ENCODE measurements at regions not wholly inside any gene's neighbourhood (a gene's known extent, or its start where the extent isn't known, plus 50 kb on each side); places are given as distances from the start of the nearest gene placed in this dataset.

- TF ChIP-seq, protein P1, sequence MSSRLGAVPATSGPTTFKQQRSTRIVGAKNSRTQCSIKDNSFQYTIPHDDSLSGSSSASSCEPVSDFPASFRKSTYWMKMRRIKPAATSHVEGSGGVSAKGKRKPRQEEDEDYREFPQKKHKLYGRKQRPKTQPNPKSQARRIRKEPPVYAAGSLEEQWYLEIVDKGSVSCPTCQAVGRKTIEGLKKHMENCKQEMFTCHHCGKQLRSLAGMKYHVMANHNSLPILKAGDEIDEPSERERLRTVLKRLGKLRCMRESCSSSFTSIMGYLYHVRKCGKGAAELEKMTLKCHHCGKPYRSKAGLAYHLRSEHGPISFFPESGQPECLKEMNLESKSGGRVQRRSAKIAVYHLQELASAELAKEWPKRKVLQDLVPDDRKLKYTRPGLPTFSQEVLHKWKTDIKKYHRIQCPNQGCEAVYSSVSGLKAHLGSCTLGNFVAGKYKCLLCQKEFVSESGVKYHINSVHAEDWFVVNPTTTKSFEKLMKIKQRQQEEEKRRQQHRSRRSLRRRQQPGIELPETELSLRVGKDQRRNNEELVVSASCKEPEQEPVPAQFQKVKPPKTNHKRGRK (CRISPR knock-in tag; IDR thresholded peaks at IDR 0.05; ENCODE audit: borderline replicate concordance) = no peak
- TF ChIP-seq ZNF219 (CRISPR knock-in tag; IDR thresholded peaks at IDR 0.05; ENCODE audit: borderline replicate concordance) (no peak), ESRRA (CRISPR knock-in tag; IDR thresholded peaks at IDR 0.05; ENCODE audit: borderline replicate concordance) (no peak), ZNF121 (CRISPR knock-in tag; IDR thresholded peaks at IDR 0.05) (no peak), ZNF263 (CRISPR knock-in tag; IDR thresholded peaks at IDR 0.05; ENCODE audit: low read depth) (no peak), ATF1 (CRISPR knock-in tag; IDR thresholded peaks at IDR 0.05) (no peak), NFYB (CRISPR knock-in tag; conservative IDR thresholded peaks at IDR 0.05; ENCODE audit: low read depth) (no peak), ETV6 (CRISPR knock-in tag; IDR thresholded peaks at IDR 0.05) (no peak), EMX1 (CRISPR knock-in tag; IDR thresholded peaks at IDR 0.05) (no peak), ZNF232 (CRISPR knock-in tag; IDR thresholded peaks at IDR 0.05) (no peak), CREM (CRISPR knock-in tag; IDR thresholded peaks at IDR 0.05) (no peak), ZNF396 (CRISPR knock-in tag; IDR thresholded peaks at IDR 0.05; ENCODE audit: borderline replicate concordance) (no peak), TP53 (CRISPR knock-in tag; IDR thresholded peaks at IDR 0.05) (no peak), USF1 (CRISPR knock-in tag; IDR thresholded peaks at IDR 0.05) (no peak)
- peaks cover 4% of the 10 kb centered on the region; the same call in 1 of the 2 replicates for H3K9me3 Mint-ChIP-seq
- DNase-seq (ENCODE audit: low spot score) (no peak), ATAC-seq (no peak)
- H3K4me1 Mint-ChIP-seq = peaks cover 34% of the 10 kb centered on the region
- POLR2A ChIA-PET = no interaction called here
- no peak overlapping the region for H3K4me3 Mint-ChIP-seq
- CTCF ChIA-PET = no interaction called here
- H3K36me3 Mint-ChIP-seq = no peaks in the 10 kb centered on the region
- H3K27ac Mint-ChIP-seq = no peak overlapping the region
- peaks cover 2% of the 10 kb centered on the region; the same call in 1 of the 2 replicates for H3K27me3 Mint-ChIP-seq (ENCODE audit: low read depth)
Observed at GRCh38 chr16:66083171-66083570, 283.3 kb upstream of the CDH5 start.

GRCh38 chr16:66082424-66082823 is 284.1 kb upstream of the CDH5 start:
- ATAC-seq (no peak), DNase-seq (ENCODE audit: low spot score) (no peak)
- H3K27ac Mint-ChIP-seq = no peak overlapping the region
- H3K9me3 Mint-ChIP-seq = peaks cover 4% of the 10 kb centered on the region; the same call in 1 of the 2 replicates
- H3K4me1 Mint-ChIP-seq = peaks cover 34% of the 10 kb centered on the region
- no peaks in the 10 kb centered on the region for H3K36me3 Mint-ChIP-seq
- peaks cover 2% of the 10 kb centered on the region; the same call in 1 of the 2 replicates for H3K27me3 Mint-ChIP-seq (ENCODE audit: low read depth)
- ChIA-PET POLR2A (no interaction called here), CTCF (interaction anchor here (0.5 to 1.0 kb wide), 2 partner anchors 10 to 216 kb away, joined by 3 to 5 read pairs; no protein-coding TSS in a partner anchor)
- TF ChIP-seq GABPB1 (CRISPR knock-in tag; IDR thresholded peaks at IDR 0.05) (no peak), ZNF281 (CRISPR knock-in tag; IDR thresholded peaks at IDR 0.05) (no peak), ZNF532 (CRISPR knock-in tag; IDR thresholded peaks at IDR 0.05; ENCODE audit: borderline replicate concordance) (no peak), E2F5 (CRISPR knock-in tag; IDR thresholded peaks at IDR 0.05) (no peak)
- TF ChIP-seq, protein P2, sequence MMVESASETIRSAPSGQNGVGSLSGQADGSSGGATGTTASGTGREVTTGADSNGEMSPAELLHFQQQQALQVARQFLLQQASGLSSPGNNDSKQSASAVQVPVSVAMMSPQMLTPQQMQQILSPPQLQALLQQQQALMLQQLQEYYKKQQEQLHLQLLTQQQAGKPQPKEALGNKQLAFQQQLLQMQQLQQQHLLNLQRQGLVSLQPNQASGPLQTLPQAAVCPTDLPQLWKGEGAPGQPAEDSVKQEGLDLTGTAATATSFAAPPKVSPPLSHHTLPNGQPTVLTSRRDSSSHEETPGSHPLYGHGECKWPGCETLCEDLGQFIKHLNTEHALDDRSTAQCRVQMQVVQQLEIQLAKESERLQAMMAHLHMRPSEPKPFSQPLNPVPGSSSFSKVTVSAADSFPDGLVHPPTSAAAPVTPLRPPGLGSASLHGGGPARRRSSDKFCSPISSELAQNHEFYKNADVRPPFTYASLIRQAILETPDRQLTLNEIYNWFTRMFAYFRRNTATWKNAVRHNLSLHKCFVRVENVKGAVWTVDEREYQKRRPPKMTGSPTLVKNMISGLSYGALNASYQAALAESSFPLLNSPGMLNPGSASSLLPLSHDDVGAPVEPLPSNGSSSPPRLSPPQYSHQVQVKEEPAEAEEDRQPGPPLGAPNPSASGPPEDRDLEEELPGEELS (CRISPR knock-in tag; IDR thresholded peaks at IDR 0.05) = no peak
- no peak overlapping the region for H3K4me3 Mint-ChIP-seq

Data from WTC11 (cell line).